ENCODE measurements at regions not wholly inside any gene's neighbourhood (a gene's known extent, or its start where the extent isn't known, plus 50 kb on each side); places are given as distances from the start of the nearest gene placed in this dataset.

DNA sequence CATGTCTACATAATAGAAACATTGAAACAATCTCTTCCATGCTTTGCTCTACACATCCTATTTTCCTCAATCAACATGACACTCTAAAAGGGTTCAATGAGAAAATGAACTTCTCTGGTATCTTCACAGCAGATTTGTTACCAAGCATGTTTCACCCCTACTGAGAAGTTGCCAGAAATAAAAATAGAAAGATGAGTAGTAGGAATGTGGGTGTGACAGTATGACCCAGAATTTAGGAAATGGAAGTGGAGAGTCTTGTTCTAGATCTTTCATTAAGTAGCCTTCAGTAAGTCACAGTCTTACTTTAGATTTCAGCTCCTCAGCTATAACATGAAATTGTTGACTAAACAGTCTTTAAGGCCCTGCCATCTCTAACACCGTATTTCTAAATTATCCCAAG, 581.8 kb downstream of the EFNA5 start:
- Mint-ChIP-seq H3K4me1 (no peaks in the 10 kb centered on the region), H3K27me3 (no peaks in the 10 kb centered on the region), H3K9me3 (peaks cover 0 to 4% (median 3%) of the 10 kb centered on the region in 3 donors), H3K27ac (no peak overlapping the region), H3K36me3 (no peaks in the 10 kb centered on the region), H3K4me3 (no peak overlapping the region)
- ChIA-PET POLR2A (no interaction called here), CTCF (no interaction called here)
- Histone ChIP-seq H3K27ac (ENCODE audit: low read length) (no peak overlapping the region), H3K36me3 (ENCODE audit: control insufficient read depth in 2 of 2, extremely low read depth in 1 of 2, insufficient read depth in 1 of 2, low read length in 1 of 2) (no peaks in the 10 kb centered on the region), H3K4me1 (ENCODE audit: control insufficient read depth in 1 of 2, extremely low read depth in 1 of 2, insufficient read depth in 2 of 2, low read length in 2 of 2) (no peaks in the 10 kb centered on the region), H3K27me3 (replicated peaks in 1 of 2; ENCODE audit: control insufficient read depth in 2 of 2, extremely low read depth in 1 of 2, insufficient read depth in 2 of 2, low read length in 1 of 2) (no peaks in the 10 kb centered on the region), H3K4me3 (ENCODE audit: control insufficient read depth in 1 of 2, extremely low read depth in 1 of 2, low read length in 1 of 2) (no peak overlapping the region), H3K9me3 (no peaks in the 10 kb centered on the region)
- WGBS (ENCODE audit: insufficient coverage) = no CpG with 5 or more reads among the region's 1 CpG
- ATAC-seq (replicated peaks in 1 of 4) = no peak
- no peak for DNase-seq

DNA sequence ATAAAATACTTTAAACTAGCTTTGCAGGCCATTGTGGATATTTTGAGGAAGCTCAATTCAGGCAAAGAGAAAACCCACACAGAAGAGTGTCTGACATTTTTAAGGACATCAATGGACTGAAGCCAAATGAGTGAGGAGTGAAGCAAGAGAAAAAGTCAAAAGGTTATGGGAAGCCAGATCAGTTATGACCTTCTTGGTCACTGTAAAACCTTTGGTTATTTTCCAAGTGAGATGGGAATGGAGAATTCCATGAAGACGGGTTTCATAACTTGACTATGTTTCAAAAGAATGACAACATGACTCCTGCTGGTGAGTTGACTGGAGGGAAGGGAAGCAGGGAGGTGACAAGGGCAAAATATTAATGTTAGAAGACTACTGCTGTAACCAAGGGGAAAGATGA, 585.2 kb downstream of the EFNA5 start:
- Histone ChIP-seq H3K27ac (ENCODE audit: low read length) (no peak overlapping the region), H3K9me3 (no peaks in the 10 kb centered on the region), H3K4me1 (ENCODE audit: control insufficient read depth in 1 of 2, extremely low read depth in 1 of 2, insufficient read depth in 2 of 2, low read length in 2 of 2) (no peaks in the 10 kb centered on the region), H3K36me3 (ENCODE audit: control insufficient read depth in 2 of 2, extremely low read depth in 1 of 2, insufficient read depth in 1 of 2, low read length in 1 of 2) (no peaks in the 10 kb centered on the region), H3K27me3 (replicated peaks in 1 of 2; ENCODE audit: control insufficient read depth in 2 of 2, extremely low read depth in 1 of 2, insufficient read depth in 2 of 2, low read length in 1 of 2) (no peaks in the 10 kb centered on the region), H3K4me3 (ENCODE audit: control insufficient read depth in 1 of 2, extremely low read depth in 1 of 2, low read length in 1 of 2) (no peak overlapping the region)
- CTCF ChIA-PET = no interaction called here
- POLR2A ChIA-PET = no interaction called here
- H3K4me3 Mint-ChIP-seq = no peak overlapping the region
- H3K36me3 Mint-ChIP-seq = no peaks in the 10 kb centered on the region
- H3K27me3 Mint-ChIP-seq = no peaks in the 10 kb centered on the region
- no peak for ATAC-seq (replicated peaks in 1 of 4)
- H3K4me1 Mint-ChIP-seq = no peaks in the 10 kb centered on the region
- DNase-seq = no peak
- peaks cover 0 to 6% (median 4%) of the 10 kb centered on the region in 3 donors for H3K9me3 Mint-ChIP-seq
- WGBS (ENCODE audit: insufficient coverage) = 77% methylated on average over 1 of the region's 1 CpG
- H3K27ac Mint-ChIP-seq = no peak overlapping the region

DNA sequence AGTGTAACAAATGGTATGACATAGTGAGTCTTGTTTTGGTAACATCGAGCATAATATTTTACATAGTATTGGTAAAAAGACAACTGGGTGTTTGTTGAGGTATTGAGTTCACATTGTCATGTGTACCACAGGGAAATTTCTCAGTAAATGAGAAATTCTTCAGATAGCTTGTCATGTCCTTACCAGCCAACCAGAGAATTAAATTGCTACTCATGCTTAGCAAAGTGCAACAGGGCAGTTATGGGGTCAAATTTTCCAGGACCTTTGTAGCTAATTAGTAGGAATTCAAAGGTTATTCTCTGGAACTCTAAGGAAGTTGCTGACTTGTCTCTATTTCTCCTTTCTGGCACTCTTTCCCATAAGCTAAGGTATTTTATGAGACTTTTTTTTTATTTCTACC, 595.7 kb downstream of the EFNA5 start:
- no peak overlapping the region for H3K4me3 ChIP-seq (ENCODE audit: control insufficient read depth in 1 of 2, extremely low read depth in 1 of 2, low read length in 1 of 2)
- no peak overlapping the region for H3K27ac ChIP-seq (ENCODE audit: low read length)
- Mint-ChIP-seq H3K4me3 (no peak overlapping the region), H3K27me3 (no peaks in the 10 kb centered on the region), H3K9me3 (peaks cover 6 to 17% (median 9%) of the 10 kb centered on the region in 3 donors), H3K27ac (no peak overlapping the region), H3K36me3 (no peaks in the 10 kb centered on the region), H3K4me1 (no peaks in the 10 kb centered on the region)
- POLR2A ChIA-PET = no interaction called here
- no peaks in the 10 kb centered on the region for H3K36me3 ChIP-seq (ENCODE audit: control insufficient read depth in 2 of 2, extremely low read depth in 1 of 2, insufficient read depth in 1 of 2, low read length in 1 of 2)
- ATAC-seq (replicated peaks in 1 of 4) (no peak), DNase-seq (no peak)
- H3K27me3 ChIP-seq (replicated peaks in 1 of 2; ENCODE audit: control insufficient read depth in 2 of 2, extremely low read depth in 1 of 2, insufficient read depth in 2 of 2, low read length in 1 of 2) = no peaks in the 10 kb centered on the region
- no peaks in the 10 kb centered on the region for H3K9me3 ChIP-seq
- CTCF ChIA-PET = no interaction called here
- no peaks in the 10 kb centered on the region for H3K4me1 ChIP-seq (ENCODE audit: control insufficient read depth in 1 of 2, extremely low read depth in 1 of 2, insufficient read depth in 2 of 2, low read length in 2 of 2)
- no CpG with 5 or more reads among the region's 1 CpG for WGBS (ENCODE audit: insufficient coverage)

DNA sequence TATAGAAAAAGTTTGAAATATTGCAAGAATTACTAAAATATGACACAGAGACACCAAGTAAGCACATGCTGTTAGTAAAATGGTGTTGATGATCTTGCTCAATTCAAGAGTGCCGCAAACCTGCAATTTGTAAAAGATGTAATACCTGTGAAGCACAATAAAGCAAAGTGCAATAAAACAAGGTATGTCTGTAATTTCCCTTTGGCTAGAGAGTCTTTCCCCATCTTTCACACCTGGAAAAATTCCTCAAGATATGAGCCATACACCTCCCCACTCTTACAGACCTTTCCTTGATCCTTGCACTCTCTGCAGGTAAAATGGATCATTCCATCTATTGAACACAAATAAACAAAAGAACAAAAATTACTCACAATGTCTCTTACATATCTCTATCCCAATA, 597.8 kb downstream of the EFNA5 start:
- Mint-ChIP-seq H3K27ac (no peak overlapping the region), H3K27me3 (no peaks in the 10 kb centered on the region), H3K9me3 (peaks cover 3 to 17% (median 9%) of the 10 kb centered on the region in 3 donors), H3K4me1 (no peaks in the 10 kb centered on the region), H3K4me3 (no peak overlapping the region), H3K36me3 (no peaks in the 10 kb centered on the region)
- ChIA-PET CTCF (no interaction called here), POLR2A (no interaction called here)
- no peaks in the 10 kb centered on the region for H3K9me3 ChIP-seq
- no CpG with 5 or more reads among the region's 1 CpG for WGBS (ENCODE audit: insufficient coverage)
- no peaks in the 10 kb centered on the region for H3K4me1 ChIP-seq (ENCODE audit: control insufficient read depth in 1 of 2, extremely low read depth in 1 of 2, insufficient read depth in 2 of 2, low read length in 2 of 2)
- H3K27me3 ChIP-seq (replicated peaks in 1 of 2; ENCODE audit: control insufficient read depth in 2 of 2, extremely low read depth in 1 of 2, insufficient read depth in 2 of 2, low read length in 1 of 2) = no peaks in the 10 kb centered on the region
- DNase-seq = no peak
- H3K36me3 ChIP-seq (ENCODE audit: control insufficient read depth in 2 of 2, extremely low read depth in 1 of 2, insufficient read depth in 1 of 2, low read length in 1 of 2) = no peaks in the 10 kb centered on the region
- ATAC-seq (replicated peaks in 1 of 4) = no peak
- no peak overlapping the region for H3K27ac ChIP-seq (ENCODE audit: low read length)
- H3K4me3 ChIP-seq (ENCODE audit: control insufficient read depth in 1 of 2, extremely low read depth in 1 of 2, low read length in 1 of 2) = no peak overlapping the region

DNA sequence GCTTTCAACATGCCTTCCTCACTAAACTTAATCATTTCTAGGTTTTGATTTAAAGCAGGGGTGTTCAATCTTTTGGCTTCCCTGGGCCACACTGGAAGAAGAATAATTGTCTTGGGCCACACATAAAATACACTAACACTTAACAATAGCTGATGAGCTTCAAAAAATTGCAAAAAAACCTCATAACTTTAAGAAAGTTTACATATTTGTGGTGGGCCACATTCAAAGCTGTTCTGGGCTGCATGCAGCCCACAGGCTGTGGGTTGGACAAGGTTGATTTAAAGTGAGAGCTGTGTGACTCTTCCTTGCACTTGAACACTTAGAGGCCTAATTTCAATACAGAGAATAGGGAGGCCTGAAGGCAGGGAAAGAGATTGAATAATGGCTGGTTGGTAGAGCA, 598.3 kb downstream of the EFNA5 start:
- H3K4me1 Mint-ChIP-seq = no peaks in the 10 kb centered on the region
- POLR2A ChIA-PET = no interaction called here
- no peak overlapping the region for H3K27ac Mint-ChIP-seq
- no peak overlapping the region for H3K4me3 Mint-ChIP-seq
- H3K36me3 Mint-ChIP-seq = no peaks in the 10 kb centered on the region
- H3K4me1 ChIP-seq (ENCODE audit: control insufficient read depth in 1 of 2, extremely low read depth in 1 of 2, insufficient read depth in 2 of 2, low read length in 2 of 2) = no peaks in the 10 kb centered on the region
- no peaks in the 10 kb centered on the region for H3K27me3 Mint-ChIP-seq
- DNase-seq (no peak), ATAC-seq (replicated peaks in 1 of 4) (no peak)
- H3K27ac ChIP-seq (ENCODE audit: low read length) = no peak overlapping the region
- H3K4me3 ChIP-seq (ENCODE audit: control insufficient read depth in 1 of 2, extremely low read depth in 1 of 2, low read length in 1 of 2) = no peak overlapping the region
- no peaks in the 10 kb centered on the region for H3K27me3 ChIP-seq (replicated peaks in 1 of 2; ENCODE audit: control insufficient read depth in 2 of 2, extremely low read depth in 1 of 2, insufficient read depth in 2 of 2, low read length in 1 of 2)
- H3K9me3 Mint-ChIP-seq = peaks cover 3 to 17% (median 9%) of the 10 kb centered on the region in 3 donors
- no peaks in the 10 kb centered on the region for H3K36me3 ChIP-seq (ENCODE audit: control insufficient read depth in 2 of 2, extremely low read depth in 1 of 2, insufficient read depth in 1 of 2, low read length in 1 of 2)
- no peaks in the 10 kb centered on the region for H3K9me3 ChIP-seq
- CTCF ChIA-PET = no interaction called here

DNA sequence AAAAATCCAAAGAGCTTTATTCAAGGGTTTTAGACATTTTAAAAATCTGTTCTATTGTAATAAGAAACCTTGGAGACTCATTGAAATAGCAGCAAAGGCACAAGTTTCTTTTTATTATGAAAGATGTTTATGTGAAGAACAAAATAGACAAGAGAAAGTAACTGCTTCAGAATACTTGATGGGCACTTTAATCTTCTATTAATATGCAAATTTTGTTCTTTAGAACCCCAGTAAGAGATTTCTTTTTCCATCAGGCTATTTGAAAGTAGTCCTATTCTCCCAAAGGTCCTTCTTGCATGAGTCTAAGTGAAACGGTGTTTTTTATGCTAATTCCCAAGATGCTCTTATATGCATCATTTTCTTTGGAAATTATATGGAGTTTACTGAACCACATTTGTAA, 602.0 kb downstream of the EFNA5 start:
- Mint-ChIP-seq H3K4me1 (no peaks in the 10 kb centered on the region), H3K27me3 (no peaks in the 10 kb centered on the region), H3K36me3 (no peaks in the 10 kb centered on the region), H3K27ac (no peak overlapping the region), H3K4me3 (no peak overlapping the region), H3K9me3 (peaks cover 2 to 6% (median 4%) of the 10 kb centered on the region in 3 donors)
- H3K36me3 ChIP-seq (ENCODE audit: control insufficient read depth in 2 of 2, extremely low read depth in 1 of 2, insufficient read depth in 1 of 2, low read length in 1 of 2) = no peaks in the 10 kb centered on the region
- POLR2A ChIA-PET = no interaction called here
- DNase-seq (no peak), ATAC-seq (replicated peaks in 1 of 4) (no peak)
- H3K9me3 ChIP-seq = no peaks in the 10 kb centered on the region
- no peak overlapping the region for H3K4me3 ChIP-seq (ENCODE audit: control insufficient read depth in 1 of 2, extremely low read depth in 1 of 2, low read length in 1 of 2)
- no peak overlapping the region for H3K27ac ChIP-seq (ENCODE audit: low read length)
- no peaks in the 10 kb centered on the region for H3K27me3 ChIP-seq (replicated peaks in 1 of 2; ENCODE audit: control insufficient read depth in 2 of 2, extremely low read depth in 1 of 2, insufficient read depth in 2 of 2, low read length in 1 of 2)
- no CpG with 5 or more reads among the region's 1 CpG for WGBS (ENCODE audit: insufficient coverage)
- no peaks in the 10 kb centered on the region for H3K4me1 ChIP-seq (ENCODE audit: control insufficient read depth in 1 of 2, extremely low read depth in 1 of 2, insufficient read depth in 2 of 2, low read length in 2 of 2)
- CTCF ChIA-PET = no interaction called here

DNA sequence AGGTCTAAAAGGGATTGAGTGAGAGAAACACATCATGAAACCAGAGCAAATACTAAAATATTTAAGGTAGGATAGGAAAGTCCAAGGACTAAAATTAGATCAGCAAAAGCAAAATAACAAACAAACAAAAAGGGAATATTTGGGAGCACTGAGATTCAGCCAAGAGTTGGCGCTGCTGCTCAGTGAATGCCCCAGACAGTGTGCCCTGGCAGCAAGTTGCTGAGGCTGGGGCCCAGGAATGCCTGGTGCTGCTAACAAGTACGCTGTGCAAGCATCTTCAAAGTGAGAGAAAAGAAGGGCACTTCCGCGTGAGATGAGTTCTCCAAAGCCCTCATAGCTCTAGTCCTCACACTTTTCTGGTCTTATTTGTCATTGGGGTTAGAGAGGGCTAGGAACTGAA, 603.3 kb downstream of the EFNA5 start:
- Histone ChIP-seq H3K27me3 (replicated peaks in 1 of 2; ENCODE audit: control insufficient read depth in 2 of 2, extremely low read depth in 1 of 2, insufficient read depth in 2 of 2, low read length in 1 of 2) (no peaks in the 10 kb centered on the region), H3K9me3 (no peaks in the 10 kb centered on the region), H3K27ac (ENCODE audit: low read length) (no peak overlapping the region), H3K36me3 (ENCODE audit: control insufficient read depth in 2 of 2, extremely low read depth in 1 of 2, insufficient read depth in 1 of 2, low read length in 1 of 2) (no peaks in the 10 kb centered on the region), H3K4me1 (ENCODE audit: control insufficient read depth in 1 of 2, extremely low read depth in 1 of 2, insufficient read depth in 2 of 2, low read length in 2 of 2) (no peaks in the 10 kb centered on the region), H3K4me3 (ENCODE audit: control insufficient read depth in 1 of 2, extremely low read depth in 1 of 2, low read length in 1 of 2) (no peak overlapping the region)
- CTCF ChIA-PET = no interaction called here
- H3K36me3 Mint-ChIP-seq = no peaks in the 10 kb centered on the region
- H3K4me3 Mint-ChIP-seq = no peak overlapping the region
- no peak for DNase-seq
- 72% methylated on average over 2 of the region's 4 CpGs for WGBS (ENCODE audit: insufficient coverage)
- H3K4me1 Mint-ChIP-seq = no peaks in the 10 kb centered on the region
- H3K27me3 Mint-ChIP-seq = no peaks in the 10 kb centered on the region
- H3K9me3 Mint-ChIP-seq = peaks cover 2 to 6% (median 4%) of the 10 kb centered on the region in 3 donors
- POLR2A ChIA-PET = no interaction called here
- ATAC-seq (replicated peaks in 1 of 4) = no peak
- no peak overlapping the region for H3K27ac Mint-ChIP-seq

All from T-cell (primary cell).